ENCODE measurements at regions not wholly inside any gene's neighbourhood (a gene's known extent, or its start where the extent isn't known, plus 50 kb on each side); places are given as distances from the start of the nearest gene placed in this dataset.

DNA sequence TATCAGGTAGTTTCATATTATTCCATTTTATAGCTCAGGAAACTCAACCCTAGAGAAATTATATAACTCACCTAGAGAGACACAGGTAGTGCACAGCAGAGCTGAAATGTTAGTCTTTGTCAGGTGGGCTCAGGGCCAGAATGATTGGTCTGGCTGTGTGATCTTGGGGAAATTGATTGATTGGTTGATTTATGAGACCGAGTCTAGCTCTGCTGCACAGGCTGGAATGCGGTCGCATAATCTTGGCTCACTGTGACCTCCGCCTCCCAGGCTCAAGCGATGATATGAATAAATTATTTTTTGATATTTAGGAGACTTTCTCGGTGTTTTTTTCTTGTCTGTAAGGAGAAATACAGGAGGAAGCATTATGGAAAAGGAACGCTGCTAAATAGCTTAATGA is 239.9 kb upstream of the SLC10A2 start:
- H3K27ac Mint-ChIP-seq (ENCODE audit: unreplicated experiment): no peak overlapping the region
- H3K4me1 Mint-ChIP-seq (ENCODE audit: low read depth, unreplicated experiment): no peaks in the 10 kb centered on the region
- no peak overlapping the region for H3K4me3 Mint-ChIP-seq (ENCODE audit: unreplicated experiment)
- H3K27me3 Mint-ChIP-seq (ENCODE audit: unreplicated experiment): no peaks in the 10 kb centered on the region
- H3K36me3 Mint-ChIP-seq (ENCODE audit: unreplicated experiment): no peaks in the 10 kb centered on the region
- no peak for DNase-seq
- TF ChIP-seq, protein P1, sequence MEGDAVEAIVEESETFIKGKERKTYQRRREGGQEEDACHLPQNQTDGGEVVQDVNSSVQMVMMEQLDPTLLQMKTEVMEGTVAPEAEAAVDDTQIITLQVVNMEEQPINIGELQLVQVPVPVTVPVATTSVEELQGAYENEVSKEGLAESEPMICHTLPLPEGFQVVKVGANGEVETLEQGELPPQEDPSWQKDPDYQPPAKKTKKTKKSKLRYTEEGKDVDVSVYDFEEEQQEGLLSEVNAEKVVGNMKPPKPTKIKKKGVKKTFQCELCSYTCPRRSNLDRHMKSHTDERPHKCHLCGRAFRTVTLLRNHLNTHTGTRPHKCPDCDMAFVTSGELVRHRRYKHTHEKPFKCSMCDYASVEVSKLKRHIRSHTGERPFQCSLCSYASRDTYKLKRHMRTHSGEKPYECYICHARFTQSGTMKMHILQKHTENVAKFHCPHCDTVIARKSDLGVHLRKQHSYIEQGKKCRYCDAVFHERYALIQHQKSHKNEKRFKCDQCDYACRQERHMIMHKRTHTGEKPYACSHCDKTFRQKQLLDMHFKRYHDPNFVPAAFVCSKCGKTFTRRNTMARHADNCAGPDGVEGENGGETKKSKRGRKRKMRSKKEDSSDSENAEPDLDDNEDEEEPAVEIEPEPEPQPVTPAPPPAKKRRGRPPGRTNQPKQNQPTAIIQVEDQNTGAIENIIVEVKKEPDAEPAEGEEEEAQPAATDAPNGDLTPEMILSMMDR (IDR thresholded peaks at IDR 0.05; ENCODE audit: partially characterized antibody, unreplicated experiment): no peak
- no peaks in the 10 kb centered on the region for H3K9me3 Mint-ChIP-seq (ENCODE audit: unreplicated experiment)

DNA sequence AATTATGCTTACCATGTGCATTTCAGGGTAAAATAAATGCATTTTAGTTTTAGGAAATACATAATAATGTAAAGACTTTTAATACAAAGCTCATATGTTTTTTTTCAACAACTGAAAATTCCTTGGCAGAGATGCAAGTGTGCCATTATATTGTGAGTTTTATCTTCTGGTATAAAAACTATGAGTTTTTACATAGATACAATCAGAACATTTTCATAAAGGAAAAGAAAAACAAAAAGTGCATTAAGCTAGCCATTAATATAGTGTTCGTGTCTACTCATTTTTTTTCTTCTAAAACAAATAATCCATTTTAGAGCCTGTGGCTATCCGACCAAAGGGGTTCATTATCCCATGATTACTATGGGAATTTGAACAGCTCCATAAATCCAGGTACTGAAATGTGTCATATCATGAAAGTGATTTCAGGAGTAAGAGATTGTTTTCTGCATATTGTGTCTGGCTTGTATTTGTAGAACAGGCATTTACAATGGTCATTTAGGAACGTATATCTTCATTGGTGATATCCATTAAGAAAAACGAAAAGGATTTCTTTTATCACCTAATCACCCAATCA is 236.9 kb upstream of the SLC10A2 start:
- no peaks in the 10 kb centered on the region for H3K4me1 Mint-ChIP-seq (ENCODE audit: low read depth, unreplicated experiment)
- peaks cover 4% of the 10 kb centered on the region for H3K27me3 Mint-ChIP-seq (ENCODE audit: unreplicated experiment)
- H3K27ac Mint-ChIP-seq (ENCODE audit: unreplicated experiment): no peak overlapping the region
- TF ChIP-seq, protein P1 (IDR thresholded peaks at IDR 0.05; ENCODE audit: partially characterized antibody, unreplicated experiment): no peak
- peaks cover 3% of the 10 kb centered on the region for H3K9me3 Mint-ChIP-seq (ENCODE audit: unreplicated experiment)
- H3K36me3 Mint-ChIP-seq (ENCODE audit: unreplicated experiment): no peaks in the 10 kb centered on the region
- H3K4me3 Mint-ChIP-seq (ENCODE audit: unreplicated experiment): no peak overlapping the region
- DNase-seq: no peak

DNA sequence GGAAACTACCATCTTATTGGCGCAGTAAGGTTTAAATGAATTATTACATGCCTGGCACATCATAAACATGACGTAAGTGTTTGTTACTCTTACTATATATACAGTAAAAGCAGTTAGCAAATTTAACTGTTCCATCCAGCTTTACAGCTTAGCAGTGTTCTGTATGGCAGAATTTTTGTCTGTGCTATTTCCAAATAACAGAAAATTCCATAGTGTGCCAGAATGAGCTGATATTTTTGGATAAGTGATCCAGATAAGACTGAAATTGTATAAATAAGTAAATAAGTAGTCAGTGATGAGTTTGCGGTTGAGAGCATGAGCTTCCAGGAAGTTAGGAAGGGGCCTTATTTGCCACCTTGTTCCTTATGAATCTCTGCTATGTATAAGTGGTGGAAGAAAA is 236.5 kb upstream of the SLC10A2 start:
- Mint-ChIP-seq H3K27me3 (ENCODE audit: unreplicated experiment) (peaks cover 4% of the 10 kb centered on the region), H3K36me3 (ENCODE audit: unreplicated experiment) (no peaks in the 10 kb centered on the region), H3K4me3 (ENCODE audit: unreplicated experiment) (no peak overlapping the region), H3K27ac (ENCODE audit: unreplicated experiment) (no peak overlapping the region), H3K9me3 (ENCODE audit: unreplicated experiment) (peaks cover 3% of the 10 kb centered on the region), H3K4me1 (ENCODE audit: low read depth, unreplicated experiment) (no peaks in the 10 kb centered on the region)
- DNase-seq: no peak
- TF ChIP-seq, protein P1 (IDR thresholded peaks at IDR 0.05; ENCODE audit: partially characterized antibody, unreplicated experiment): no peak

DNA sequence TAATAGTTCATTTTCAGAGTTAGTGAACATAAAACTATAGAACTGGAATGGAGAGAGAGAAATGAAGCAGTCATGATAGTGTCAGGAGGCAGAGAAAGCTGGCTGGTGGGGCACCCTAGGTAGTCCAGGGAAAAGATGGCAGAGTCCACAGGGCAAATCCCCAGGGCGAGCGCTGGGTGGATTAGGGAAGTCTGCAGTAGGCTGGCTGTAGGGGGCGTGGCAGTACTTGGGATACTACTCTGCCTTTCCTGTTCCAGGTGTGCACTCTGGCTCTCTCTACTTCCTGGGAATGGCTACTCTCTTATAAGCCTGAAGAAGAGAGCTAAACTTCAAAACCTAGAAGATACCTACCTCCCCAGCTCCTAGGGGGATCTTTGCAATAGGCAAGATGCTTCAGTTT is 232.9 kb upstream of the SLC10A2 start:
- Mint-ChIP-seq H3K9me3 (ENCODE audit: unreplicated experiment) (peaks cover 3% of the 10 kb centered on the region), H3K4me1 (ENCODE audit: low read depth, unreplicated experiment) (no peaks in the 10 kb centered on the region), H3K27me3 (ENCODE audit: unreplicated experiment) (peaks cover 4% of the 10 kb centered on the region), H3K27ac (ENCODE audit: unreplicated experiment) (no peak overlapping the region), H3K4me3 (ENCODE audit: unreplicated experiment) (no peak overlapping the region), H3K36me3 (ENCODE audit: unreplicated experiment) (peaks cover 5% of the 10 kb centered on the region)
- TF ChIP-seq, protein P1 (IDR thresholded peaks at IDR 0.05; ENCODE audit: partially characterized antibody, unreplicated experiment): no peak
- DNase-seq: no peak

DNA sequence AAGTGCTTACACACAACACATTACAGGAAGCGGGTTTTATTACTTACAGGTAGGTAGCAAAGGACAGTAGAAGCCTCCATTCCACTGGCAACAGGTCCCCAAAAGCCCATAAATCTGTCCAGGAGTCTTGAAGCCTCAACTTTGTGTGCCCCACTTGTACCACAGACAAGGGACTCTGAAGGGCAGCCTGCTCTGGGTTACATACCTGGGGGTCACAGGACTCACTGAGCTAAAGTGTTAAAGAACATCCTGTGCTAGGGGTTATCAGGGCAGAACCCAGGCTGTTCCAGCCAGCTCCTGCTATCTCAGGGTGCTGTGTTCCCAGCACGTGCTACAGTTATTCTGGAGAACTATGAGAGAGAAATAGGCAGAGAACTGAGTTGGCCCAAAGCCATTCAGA is 230.9 kb upstream of the SLC10A2 start:
- Mint-ChIP-seq H3K27me3 (ENCODE audit: unreplicated experiment) (peaks cover 4% of the 10 kb centered on the region), H3K4me1 (ENCODE audit: low read depth, unreplicated experiment) (peaks cover 7% of the 10 kb centered on the region), H3K4me3 (ENCODE audit: unreplicated experiment) (no peak overlapping the region), H3K27ac (ENCODE audit: unreplicated experiment) (no peak overlapping the region), H3K9me3 (ENCODE audit: unreplicated experiment) (peaks cover 3% of the 10 kb centered on the region), H3K36me3 (ENCODE audit: unreplicated experiment) (peaks cover 5% of the 10 kb centered on the region)
- no peak for DNase-seq
- TF ChIP-seq, protein P1 (IDR thresholded peaks at IDR 0.05; ENCODE audit: partially characterized antibody, unreplicated experiment): no peak
